GM06990 (cell line): ENCODE measurements at regions not wholly inside any gene's neighbourhood (a gene's known extent, or its start where the extent isn't known, plus 50 kb on each side); places are given as distances from the start of the nearest gene placed in this dataset.
"Not testable (repeated sequence)": the region's sequence is repeated elsewhere in the genome, so short reads cannot be mapped to it uniquely, and the experiment has no call there.

Source experiments
- DNase-seq: peaks from one replicate; pipeline ENCODE4 v3.0.0-alpha.2; 2011; ENCODE audit not compliant: insufficient read length; ENCODE audit errors: extremely low read depth
- H3K27me3 ChIP-seq: replicated peaks from 2 replicates; pipeline ENCODE4 v1.6.0; 2011; ENCODE audit warnings: low read length; ENCODE audit not compliant: control insufficient read depth, insufficient read depth
- H3K36me3 ChIP-seq: 2 replicates; pipeline ENCODE4 v1.5.1; 2011; ENCODE audit warnings: low read length; ENCODE audit not compliant: control insufficient read depth, insufficient read depth
- H3K4me3 ChIP-seq: replicated peaks from 2 replicates; pipeline ENCODE4 v1.5.1; 2011; ENCODE audit warnings: low read depth, mild to moderate bottlenecking, control low read depth, low read length
- TF ChIP-seq, protein P1 (sequence below): IDR thresholded peaks from 2 replicates; pipeline ENCODE4 v1.5.1; 2011; ENCODE audit warnings: low read length, control low read depth, mild to moderate bottlenecking, inconsistent platforms; ENCODE audit not compliant: insufficient read depth, poor library complexity, severe bottlenecking

DNA sequence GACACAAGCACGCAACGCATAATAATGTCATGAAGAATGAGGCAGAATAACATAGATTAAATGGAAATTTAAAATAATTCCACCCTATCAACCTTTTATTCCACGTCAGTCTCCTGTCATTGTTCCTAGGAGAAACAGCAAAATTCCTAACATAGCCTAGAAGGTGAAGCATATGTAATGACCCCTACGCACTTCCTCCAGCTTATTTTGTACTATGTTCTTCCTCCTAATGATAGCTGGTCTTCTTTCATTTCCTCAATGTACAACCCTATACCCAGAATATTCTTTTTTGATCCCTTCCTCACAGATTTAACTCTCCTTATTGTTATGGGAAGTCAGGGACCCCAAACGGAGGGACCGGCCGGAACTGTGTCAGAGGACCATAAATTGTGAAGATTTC lies 122.0 kb upstream of the CARMIL1 start:
- TF ChIP-seq, protein P1, sequence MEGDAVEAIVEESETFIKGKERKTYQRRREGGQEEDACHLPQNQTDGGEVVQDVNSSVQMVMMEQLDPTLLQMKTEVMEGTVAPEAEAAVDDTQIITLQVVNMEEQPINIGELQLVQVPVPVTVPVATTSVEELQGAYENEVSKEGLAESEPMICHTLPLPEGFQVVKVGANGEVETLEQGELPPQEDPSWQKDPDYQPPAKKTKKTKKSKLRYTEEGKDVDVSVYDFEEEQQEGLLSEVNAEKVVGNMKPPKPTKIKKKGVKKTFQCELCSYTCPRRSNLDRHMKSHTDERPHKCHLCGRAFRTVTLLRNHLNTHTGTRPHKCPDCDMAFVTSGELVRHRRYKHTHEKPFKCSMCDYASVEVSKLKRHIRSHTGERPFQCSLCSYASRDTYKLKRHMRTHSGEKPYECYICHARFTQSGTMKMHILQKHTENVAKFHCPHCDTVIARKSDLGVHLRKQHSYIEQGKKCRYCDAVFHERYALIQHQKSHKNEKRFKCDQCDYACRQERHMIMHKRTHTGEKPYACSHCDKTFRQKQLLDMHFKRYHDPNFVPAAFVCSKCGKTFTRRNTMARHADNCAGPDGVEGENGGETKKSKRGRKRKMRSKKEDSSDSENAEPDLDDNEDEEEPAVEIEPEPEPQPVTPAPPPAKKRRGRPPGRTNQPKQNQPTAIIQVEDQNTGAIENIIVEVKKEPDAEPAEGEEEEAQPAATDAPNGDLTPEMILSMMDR = no peak
- no peaks in the 10 kb centered on the region for H3K27me3 ChIP-seq
- DNase-seq = no peak
- no peaks in the 10 kb centered on the region for H3K36me3 ChIP-seq
- no peak overlapping the region for H3K4me3 ChIP-seq

DNA sequence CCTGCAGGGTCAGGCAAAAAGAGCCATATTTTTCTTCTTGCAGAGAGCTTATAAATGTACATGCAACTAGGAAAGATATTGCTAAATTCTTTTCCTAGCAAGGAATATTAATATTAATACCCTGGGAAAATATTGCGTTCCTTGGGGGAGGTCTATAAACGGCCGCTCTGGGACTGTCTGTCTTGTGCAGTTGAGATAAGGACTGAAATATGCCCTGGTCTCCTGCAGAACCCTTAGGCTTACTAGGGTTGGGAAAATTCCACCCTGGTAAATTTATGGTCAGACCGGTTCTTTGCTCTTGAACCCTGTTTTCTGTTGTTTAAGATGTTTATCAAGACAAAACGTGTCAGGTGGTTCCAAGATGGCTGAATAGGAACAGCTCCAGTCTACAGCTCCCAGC lies 121.3 kb upstream of the CARMIL1 start:
- TF ChIP-seq, protein P1 = no peak
- DNase-seq = no peak
- no peaks in the 10 kb centered on the region for H3K27me3 ChIP-seq
- H3K36me3 ChIP-seq = no peaks in the 10 kb centered on the region
- no peak overlapping the region for H3K4me3 ChIP-seq

DNA sequence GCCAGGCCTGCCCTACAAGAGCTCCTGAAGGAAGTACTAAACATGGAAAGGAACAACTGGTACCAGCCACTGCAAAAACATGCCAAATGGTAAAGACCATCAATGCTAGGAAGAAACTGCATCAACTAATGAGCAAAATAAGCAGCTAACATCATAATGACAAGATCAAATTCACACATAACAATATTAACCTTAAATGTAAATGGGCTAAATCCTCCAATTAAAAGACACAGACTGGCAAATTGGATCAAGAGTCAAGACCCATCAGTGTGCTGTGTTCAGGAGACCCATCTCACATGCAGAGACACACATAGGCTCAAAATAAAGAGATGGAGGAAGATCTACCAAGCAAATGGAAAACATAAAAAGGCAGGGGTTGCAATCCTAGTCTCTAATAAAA lies 119.0 kb upstream of the CARMIL1 start:
- not testable (repeated sequence) for H3K27me3 ChIP-seq, DNase-seq, H3K4me3 ChIP-seq, H3K36me3 ChIP-seq

DNA sequence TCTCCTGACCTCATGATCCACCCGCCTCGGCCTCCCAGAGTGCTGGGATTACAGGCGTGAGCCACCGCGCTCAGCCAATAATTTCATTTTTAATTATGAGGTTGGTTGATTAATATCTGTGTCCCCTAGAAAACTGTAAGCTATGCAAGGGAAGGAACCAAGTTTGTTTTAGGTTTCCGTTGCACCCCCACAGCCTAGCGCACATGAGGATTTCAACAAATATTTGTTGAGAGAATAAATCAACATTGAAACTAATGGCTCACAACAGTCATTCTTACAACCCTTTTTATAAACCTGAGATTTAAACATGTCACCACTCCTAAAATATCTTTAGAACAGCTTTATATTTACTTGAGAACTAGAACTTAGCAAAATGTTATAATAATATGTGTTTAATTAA lies 114.0 kb upstream of the CARMIL1 start:
- no peak for DNase-seq
- Histone ChIP-seq H3K4me3 (no peak overlapping the region), H3K36me3 (no peaks in the 10 kb centered on the region), H3K27me3 (no peaks in the 10 kb centered on the region)
- TF ChIP-seq, protein P1 = no peak

DNA sequence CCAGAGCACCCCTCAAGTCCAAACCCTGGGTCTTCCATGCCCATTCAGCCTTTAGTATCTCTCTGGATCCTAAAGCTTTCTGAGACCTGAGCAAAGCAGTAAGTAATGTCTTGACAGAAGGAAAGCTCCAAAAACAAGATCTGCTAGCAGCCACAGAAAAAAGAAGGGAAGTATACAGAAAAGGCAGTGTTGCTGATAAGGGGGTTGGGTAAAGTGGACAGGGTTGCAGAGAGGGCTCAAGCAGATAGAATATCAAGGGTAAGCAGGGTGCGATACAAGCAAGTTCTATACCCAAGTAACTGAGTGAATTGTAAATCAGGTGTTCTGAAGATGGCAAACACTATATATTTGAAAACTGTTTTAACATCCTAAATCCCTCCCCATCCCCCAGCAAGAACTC lies 113.4 kb upstream of the CARMIL1 start:
- Histone ChIP-seq H3K4me3 (no peak overlapping the region), H3K36me3 (no peaks in the 10 kb centered on the region), H3K27me3 (no peaks in the 10 kb centered on the region)
- DNase-seq = no peak
- TF ChIP-seq, protein P1 = no peak

DNA sequence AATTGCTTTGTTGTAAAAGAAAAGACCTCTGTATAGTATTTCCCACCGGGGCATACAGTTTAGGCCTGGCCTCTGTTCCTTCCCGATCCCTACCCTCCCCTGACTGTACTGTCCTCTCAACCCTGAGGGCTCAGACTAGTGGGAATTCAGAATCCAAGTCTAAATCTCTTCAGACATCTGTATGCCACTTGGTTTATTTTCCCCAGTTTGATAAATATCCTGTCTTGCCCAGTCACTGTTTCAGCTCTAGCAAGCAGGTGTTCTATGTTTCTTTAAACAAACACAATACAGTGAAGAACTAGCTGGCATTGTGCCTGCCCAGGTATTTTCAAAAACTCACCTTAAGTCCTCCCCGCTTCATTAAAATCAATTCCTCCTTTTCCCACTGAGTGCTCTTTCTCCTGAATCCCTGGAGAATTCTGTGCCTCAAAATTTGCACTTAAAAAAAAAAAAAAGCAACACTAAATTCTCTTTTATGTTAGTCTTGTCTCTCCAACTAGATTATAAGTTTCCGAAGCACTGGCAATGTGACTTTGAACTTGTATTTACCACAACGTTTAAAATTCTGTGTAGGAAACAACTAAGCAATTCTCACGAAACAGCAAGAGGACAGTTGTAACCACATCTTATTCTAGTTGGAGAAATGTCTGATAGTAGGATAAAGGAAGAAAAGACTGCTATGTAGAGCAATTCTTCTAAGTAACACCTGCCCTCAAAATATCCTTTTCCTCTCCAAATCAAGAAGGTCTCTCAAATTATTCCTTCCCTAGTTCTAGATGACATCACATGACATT lies 112.0 kb upstream of the CARMIL1 start:
- TF ChIP-seq, protein P1 = no peak

More for the DNA sequence above, 112.0 kb upstream of the CARMIL1 start:
- Histone ChIP-seq H3K36me3 (no peaks in the 10 kb centered on the region), H3K4me3 (no peak overlapping the region), H3K27me3 (no peaks in the 10 kb centered on the region)
- DNase-seq = no peak
